ENCODE measurements at regions not wholly inside any gene's neighbourhood (a gene's known extent, or its start where the extent isn't known, plus 50 kb on each side); places are given as distances from the start of the nearest gene placed in this dataset.

GRCh38 chrX:40424259-40424658 is 156.5 kb upstream of the ATP6AP2 start:
- H3K27me3 ChIP-seq (ENCODE audit: insufficient read depth, low read depth, low read length): no peaks in the 10 kb centered on the region
- H3K79me2 ChIP-seq (replicated peaks; ENCODE audit: insufficient read depth, low read length): no peaks in the 10 kb centered on the region
- no peak overlapping the region for H3K27ac ChIP-seq (ENCODE audit: low read length)
- H3K36me3 ChIP-seq (ENCODE audit: insufficient read depth, low read length): no peaks in the 10 kb centered on the region
- H3K9me3 ChIP-seq (ENCODE audit: low read length): no peaks in the 10 kb centered on the region
- H3K9ac ChIP-seq (ENCODE audit: low read length): no peak overlapping the region
- H4K20me1 ChIP-seq (ENCODE audit: insufficient read depth): no peaks in the 10 kb centered on the region
- H3K9me2 ChIP-seq (ENCODE audit: insufficient read depth, low read length): no peaks in the 10 kb centered on the region
- no peak overlapping the region for H2AFZ ChIP-seq (ENCODE audit: low read depth, low read length)
- no peak overlapping the region for H3K4me3 ChIP-seq (ENCODE audit: low read length)
- H3K4me2 ChIP-seq (ENCODE audit: low read length): no peak overlapping the region
- no peaks in the 10 kb centered on the region for H3F3A ChIP-seq (ENCODE audit: insufficient read depth, low read length, poor library complexity, severe bottlenecking)
- TF ChIP-seq TAF1 (IDR thresholded peaks at IDR 0.05; ENCODE audit: low read depth) (no peak), CTCF (IDR thresholded peaks at IDR 0.05; ENCODE audit: poor library complexity, severe bottlenecking) (no peak), MXI1 (conservative IDR thresholded peaks at IDR 0.05; ENCODE audit: poor library complexity, severe bottlenecking) (no peak), POLR2AphosphoS5 (IDR thresholded peaks at IDR 0.05) (no peak), EZH2 (IDR thresholded peaks at IDR 0.05; ENCODE audit: borderline replicate concordance, insufficient read depth, low read length, poor library complexity, severe bottlenecking) (no peak)

GRCh38 chrX:40423299-40423698 is 157.5 kb upstream of the ATP6AP2 start:
- Histone ChIP-seq H3K9me3 (ENCODE audit: low read length) (no peaks in the 10 kb centered on the region), H4K20me1 (ENCODE audit: insufficient read depth) (no peaks in the 10 kb centered on the region), H3K4me3 (ENCODE audit: low read length) (no peak overlapping the region), H2AFZ (ENCODE audit: low read depth, low read length) (no peak overlapping the region), H3K4me2 (ENCODE audit: low read length) (no peak overlapping the region), H3K79me2 (replicated peaks; ENCODE audit: insufficient read depth, low read length) (no peaks in the 10 kb centered on the region), H3K9ac (ENCODE audit: low read length) (no peak overlapping the region), H3K36me3 (ENCODE audit: insufficient read depth, low read length) (no peaks in the 10 kb centered on the region), H3K27me3 (ENCODE audit: insufficient read depth, low read depth, low read length) (no peaks in the 10 kb centered on the region), H3F3A (ENCODE audit: insufficient read depth, low read length, poor library complexity, severe bottlenecking) (no peaks in the 10 kb centered on the region), H3K9me2 (ENCODE audit: insufficient read depth, low read length) (no peaks in the 10 kb centered on the region), H3K27ac (ENCODE audit: low read length) (no peak overlapping the region)
- TF ChIP-seq TAF1 (IDR thresholded peaks at IDR 0.05; ENCODE audit: low read depth): no peak
- no peak for TF ChIP-seq POLR2AphosphoS5 (IDR thresholded peaks at IDR 0.05)
- no peak for TF ChIP-seq EZH2 (IDR thresholded peaks at IDR 0.05; ENCODE audit: borderline replicate concordance, insufficient read depth, low read length, poor library complexity, severe bottlenecking)
- TF ChIP-seq CTCF (IDR thresholded peaks at IDR 0.05; ENCODE audit: poor library complexity, severe bottlenecking): no peak
- no peak for TF ChIP-seq EP300 (conservative IDR thresholded peaks at IDR 0.05; ENCODE audit: poor library complexity, severe bottlenecking)
- TF ChIP-seq REST (IDR thresholded peaks at IDR 0.05; ENCODE audit: borderline replicate concordance): no peak
- TF ChIP-seq SMC3 (conservative IDR thresholded peaks at IDR 0.05; ENCODE audit: poor library complexity): no peak
- TF ChIP-seq RAD21 (conservative IDR thresholded peaks at IDR 0.05): no peak
- no peak for TF ChIP-seq MXI1 (conservative IDR thresholded peaks at IDR 0.05; ENCODE audit: poor library complexity, severe bottlenecking)

Data from neural cell (in vitro differentiated cells).